ENCODE measurements at regions not wholly inside any gene's neighbourhood (a gene's known extent, or its start where the extent isn't known, plus 50 kb on each side); places are given as distances from the start of the nearest gene placed in this dataset.

- TF ChIP-seq CTCF (IDR thresholded peaks at IDR 0.05; ENCODE audit: low read depth, low read length, missing input control) (no peak), TAF1 (conservative IDR thresholded peaks at IDR 0.05) (no peak), REST (IDR thresholded peaks at IDR 0.05) (no peak), HNF4A (conservative IDR thresholded peaks at IDR 0.05) (no peak), RXRA (IDR thresholded peaks at IDR 0.05) (no peak), JUND (IDR thresholded peaks at IDR 0.05) (no peak), YY1 (IDR thresholded peaks at IDR 0.05) (no peak), ATF3 (IDR thresholded peaks at IDR 0.05) (no peak), MAX (IDR thresholded peaks at IDR 0.05) (no peak), RAD21 (IDR thresholded peaks at IDR 0.05) (no peak)
These were observed 280.3 kb downstream of the RAB38 start for GRCh38 chr11:87894961-87895360.

Data from liver (tissue), 3 donors.